ENCODE measurements at regions not wholly inside any gene's neighbourhood (a gene's known extent, or its start where the extent isn't known, plus 50 kb on each side); places are given as distances from the start of the nearest gene placed in this dataset.

DNA sequence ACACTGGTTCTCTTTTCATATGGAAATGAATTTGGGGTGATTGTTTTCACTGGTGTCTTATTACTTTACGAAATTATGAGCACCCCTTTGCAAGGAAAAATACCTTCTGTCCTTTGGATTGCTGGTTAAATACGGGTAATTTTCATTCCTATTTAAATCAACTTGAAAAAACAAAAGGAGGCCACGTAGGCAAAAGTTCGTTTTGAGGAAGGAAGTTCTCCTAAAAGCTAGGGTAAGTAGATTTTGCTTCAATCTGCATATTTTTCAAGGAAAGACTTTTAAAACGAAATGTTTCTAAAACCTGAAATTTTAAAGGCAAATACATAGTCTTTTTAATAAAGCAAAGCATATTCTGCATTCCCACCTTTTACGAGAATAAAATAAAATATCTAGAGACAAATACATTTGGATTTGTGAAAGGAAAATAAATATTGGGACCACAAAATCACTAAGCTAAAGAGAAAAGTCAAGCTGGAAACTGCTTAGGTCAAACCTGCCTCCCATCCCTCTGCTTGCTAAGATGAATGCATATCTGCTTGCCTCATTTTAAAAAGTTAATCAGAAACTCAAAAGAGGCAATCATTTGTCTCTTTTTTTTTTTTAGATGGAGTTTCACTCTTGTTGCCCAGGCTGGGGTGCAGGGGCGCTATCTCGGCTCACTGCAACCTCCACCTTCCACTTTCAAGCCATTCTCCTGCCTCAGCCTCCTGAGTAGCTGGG is 70.9 kb upstream of the ETS2 start:
- TF ChIP-seq POLR2AphosphoS5 (IDR thresholded peaks at IDR 0.05; ENCODE audit: borderline replicate concordance, low read depth, low read length), result no peak
- TF ChIP-seq EZH2 (IDR thresholded peaks at IDR 0.05), result no peak
